ENCODE measurements at regions not wholly inside any gene's neighbourhood (a gene's known extent, or its start where the extent isn't known, plus 50 kb on each side); places are given as distances from the start of the nearest gene placed in this dataset.

- Histone ChIP-seq H3K9me3 (ENCODE audit: control insufficient read depth, insufficient read depth, low read depth, low read length) (no peaks in the 10 kb centered on the region; the same call in none of the 2 replicates), H3K27ac (ENCODE audit: extremely low read depth, low read depth, low read length) (no peak overlapping the region), H3K4me1 (ENCODE audit: control insufficient read depth, insufficient read depth, low read length) (no peaks in the 10 kb centered on the region), H3K36me3 (ENCODE audit: control insufficient read depth in 2 of 2, insufficient read depth in 1 of 2, low read length in 2 of 2) (no peaks in the 10 kb centered on the region), H3K4me3 (ENCODE audit: low read depth, low read length) (no peak overlapping the region)
- CTCF ChIA-PET = interaction anchor here (0.5 kb wide), 1 partner anchor 20 kb away, joined by 4 read pairs; no protein-coding TSS in a partner anchor
- POLR2A ChIA-PET = no interaction called here
- TF ChIP-seq ZNF324 (tag by site-specific recombination; IDR thresholded peaks at IDR 0.05) = no peak
- no peak for TF ChIP-seq ZNF585B (tag by site-specific recombination; IDR thresholded peaks at IDR 0.05)
- TF ChIP-seq ZNF391 (tag by site-specific recombination; IDR thresholded peaks at IDR 0.05; ENCODE audit: borderline replicate concordance, low read depth) = no peak
- no peak for TF ChIP-seq ZBTB7A (tag by site-specific recombination; IDR thresholded peaks at IDR 0.05; ENCODE audit: low read depth)
- TF ChIP-seq ZNF623 (tag by site-specific recombination; IDR thresholded peaks at IDR 0.05) = no peak
These were observed 1321.5 kb downstream of the UQCRFS1 start for GRCh38 chr19:27891411-27891810.

- TF ChIP-seq ZNF571 (tag by site-specific recombination; IDR thresholded peaks at IDR 0.05) = no peak
- no peak for TF ChIP-seq ZNF544 (tag by site-specific recombination; IDR thresholded peaks at IDR 0.05)
- no peak for TF ChIP-seq ZBTB26 (tag by site-specific recombination; optimal IDR thresholded peaks at IDR 0.05)
- TF ChIP-seq ZNF529 (tag by site-specific recombination; IDR thresholded peaks at IDR 0.05; ENCODE audit: insufficient replicate concordance) = no peak
- TF ChIP-seq ZNF560 (tag by site-specific recombination; IDR thresholded peaks at IDR 0.05; ENCODE audit: borderline replicate concordance) = no peak
- TF ChIP-seq ZNF248 (tag by site-specific recombination; IDR thresholded peaks at IDR 0.05) = no peak
- TF ChIP-seq ZNF549 (tag by site-specific recombination; IDR thresholded peaks at IDR 0.05) = no peak
- TF ChIP-seq ZNF624 (tag by site-specific recombination; IDR thresholded peaks at IDR 0.05) = no peak
- no peak for TF ChIP-seq HIC1 (tag by site-specific recombination; IDR thresholded peaks at IDR 0.05)
- TF ChIP-seq ZNF501 (tag by site-specific recombination; IDR thresholded peaks at IDR 0.05) = no peak
- no peak for TF ChIP-seq ZNF138 (tag by site-specific recombination; IDR thresholded peaks at IDR 0.05; ENCODE audit: borderline replicate concordance)
- no peak for TF ChIP-seq REPIN1 (tag by site-specific recombination; IDR thresholded peaks at IDR 0.05; ENCODE audit: low read depth)
- CTCF ChIA-PET = interaction anchor here (1.9 kb wide), 1 partner anchor 75 kb away, joined by 5 read pairs; no protein-coding TSS in a partner anchor
- no peaks in the 10 kb centered on the region; the same call in none of the 2 replicates for H3K9me3 ChIP-seq (ENCODE audit: control insufficient read depth, insufficient read depth, low read depth, low read length)
- H3K27ac ChIP-seq (ENCODE audit: extremely low read depth, low read depth, low read length) = no peak overlapping the region
- no peaks in the 10 kb centered on the region for H3K36me3 ChIP-seq (ENCODE audit: control insufficient read depth in 2 of 2, insufficient read depth in 1 of 2, low read length in 2 of 2)
- H3K4me3 ChIP-seq (ENCODE audit: low read depth, low read length) = no peak overlapping the region
- no peaks in the 10 kb centered on the region for H3K4me1 ChIP-seq (ENCODE audit: control insufficient read depth, insufficient read depth, low read length)
- POLR2A ChIA-PET = interaction anchor here (0.7 kb wide), 1 partner anchor 97 kb away, joined by 4 read pairs; no protein-coding TSS in a partner anchor
These were observed 1322.3 kb downstream of the UQCRFS1 start for GRCh38 chr19:27890696-27891095.

GRCh38 chr19:27890206-27890605 lies 1322.7 kb downstream of the UQCRFS1 start:
- no peaks in the 10 kb centered on the region; the same call in none of the 2 replicates for H3K9me3 ChIP-seq (ENCODE audit: control insufficient read depth, insufficient read depth, low read depth, low read length)
- H3K4me3 ChIP-seq (ENCODE audit: low read depth, low read length) = no peak overlapping the region
- peak; percentile 44; the same call in 1 of the 2 replicates for TF ChIP-seq EGR2 (tag by site-specific recombination; IDR thresholded peaks at IDR 0.05; ENCODE audit: low read depth)
- no peak for TF ChIP-seq ZNF555 (tag by site-specific recombination; conservative IDR thresholded peaks at IDR 0.05)
- peak; percentile 99 for TF ChIP-seq ZIC2 (tag by site-specific recombination; IDR thresholded peaks at IDR 0.05)
- H3K27ac ChIP-seq (ENCODE audit: extremely low read depth, low read depth, low read length) = no peak overlapping the region
- H3K36me3 ChIP-seq (ENCODE audit: control insufficient read depth in 2 of 2, insufficient read depth in 1 of 2, low read length in 2 of 2) = no peaks in the 10 kb centered on the region
- ChIA-PET CTCF (interaction anchor here (1.9 kb wide), 1 partner anchor 76 kb away, joined by 5 read pairs; no protein-coding TSS in a partner anchor), POLR2A (interaction anchor here (0.7 kb wide), 1 partner anchor 96 kb away, joined by 4 read pairs; no protein-coding TSS in a partner anchor)
- H3K4me1 ChIP-seq (ENCODE audit: control insufficient read depth, insufficient read depth, low read length) = no peaks in the 10 kb centered on the region
